Transverse colon (tissue), 3 donors: ENCODE measurements at regions not wholly inside any gene's neighbourhood (a gene's known extent, or its start where the extent isn't known, plus 50 kb on each side); places are given as distances from the start of the nearest gene placed in this dataset.

Source experiments
- POLR2A ChIP-seq: fragments of 450-650 bp; IDR thresholded peaks from one replicate; pipeline ENCODE4 v1.6.1; 2016; ENCODE audit warnings: antibody characterized with exemption, mild to moderate bottlenecking, moderate library complexity
- TF ChIP-seq, protein P1 (sequence below), 5 experiments: fragments of 200-600 bp in 3 of 5; fragments of 450-650 bp in 2 of 5; sonication (generic) in 3 of 5; IDR thresholded peaks; 1 replicate in 2 of 5; 2 replicates in 3 of 5; pipeline ENCODE4 v1.5.1; 2016 to 2017; ENCODE audit warnings: antibody characterized with exemption in 5 of 5, inconsistent platforms in 3 of 5, mild to moderate bottlenecking in 2 of 5, moderate library complexity in 1 of 5

DNA sequence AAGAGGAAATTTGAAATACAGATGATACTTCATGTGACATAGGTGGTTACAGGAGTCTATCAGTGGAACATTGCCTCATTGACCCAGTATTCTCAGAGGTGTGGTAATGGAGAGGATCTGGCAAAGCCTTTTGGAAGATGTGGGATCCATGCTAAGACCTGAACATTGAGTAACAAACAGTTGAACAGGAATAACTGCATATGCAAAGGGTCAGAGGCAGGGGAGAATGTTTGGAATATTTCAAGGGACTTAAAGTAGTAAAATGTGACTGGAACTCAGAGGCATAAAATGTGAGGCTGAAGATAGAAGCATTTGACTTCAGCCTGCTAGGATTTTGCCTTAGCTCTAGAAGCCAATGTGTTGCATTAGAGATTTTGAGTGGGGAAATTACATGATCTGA lies 300.2 kb upstream of the ETAA1 start:
- TF ChIP-seq, protein P1, sequence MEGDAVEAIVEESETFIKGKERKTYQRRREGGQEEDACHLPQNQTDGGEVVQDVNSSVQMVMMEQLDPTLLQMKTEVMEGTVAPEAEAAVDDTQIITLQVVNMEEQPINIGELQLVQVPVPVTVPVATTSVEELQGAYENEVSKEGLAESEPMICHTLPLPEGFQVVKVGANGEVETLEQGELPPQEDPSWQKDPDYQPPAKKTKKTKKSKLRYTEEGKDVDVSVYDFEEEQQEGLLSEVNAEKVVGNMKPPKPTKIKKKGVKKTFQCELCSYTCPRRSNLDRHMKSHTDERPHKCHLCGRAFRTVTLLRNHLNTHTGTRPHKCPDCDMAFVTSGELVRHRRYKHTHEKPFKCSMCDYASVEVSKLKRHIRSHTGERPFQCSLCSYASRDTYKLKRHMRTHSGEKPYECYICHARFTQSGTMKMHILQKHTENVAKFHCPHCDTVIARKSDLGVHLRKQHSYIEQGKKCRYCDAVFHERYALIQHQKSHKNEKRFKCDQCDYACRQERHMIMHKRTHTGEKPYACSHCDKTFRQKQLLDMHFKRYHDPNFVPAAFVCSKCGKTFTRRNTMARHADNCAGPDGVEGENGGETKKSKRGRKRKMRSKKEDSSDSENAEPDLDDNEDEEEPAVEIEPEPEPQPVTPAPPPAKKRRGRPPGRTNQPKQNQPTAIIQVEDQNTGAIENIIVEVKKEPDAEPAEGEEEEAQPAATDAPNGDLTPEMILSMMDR (IDR thresholded peaks at IDR 0.05): no peak
- TF ChIP-seq POLR2A: no peak
